ENCODE measurements at regions not wholly inside any gene's neighbourhood (a gene's known extent, or its start where the extent isn't known, plus 50 kb on each side); places are given as distances from the start of the nearest gene placed in this dataset.
A peak's percentile ranks its signal among the peaks of the same experiment; 100 is the strongest.

GRCh38 chr13:50071379-50071778 is 56.1 kb downstream of the KCNRG start:
- DNase-seq (ENCODE audit: insufficient read length, low spot score): no peak
- no peak for FAIRE-seq

DNA sequence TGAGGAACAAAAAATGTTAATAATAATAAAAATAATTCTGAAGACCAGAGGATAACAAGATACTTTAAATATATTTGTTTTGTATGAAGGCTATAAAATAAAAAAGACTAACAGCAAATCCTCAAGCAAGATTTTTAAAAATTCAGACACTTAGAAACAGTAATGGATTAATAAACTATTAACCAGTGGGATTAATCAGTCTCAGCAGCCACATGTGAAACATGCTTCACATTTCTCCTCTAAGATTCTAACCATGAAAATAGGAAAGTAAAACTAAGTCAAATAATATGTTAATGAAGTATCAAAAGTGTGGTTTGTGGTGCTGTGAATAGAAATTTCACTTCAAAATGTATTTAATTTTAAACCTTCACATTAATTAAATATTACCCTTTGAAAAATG is 57.4 kb downstream of the KCNRG start:
- no peak for DNase-seq (ENCODE audit: insufficient read length, low spot score)
- peak; percentile 83 for FAIRE-seq

DNA sequence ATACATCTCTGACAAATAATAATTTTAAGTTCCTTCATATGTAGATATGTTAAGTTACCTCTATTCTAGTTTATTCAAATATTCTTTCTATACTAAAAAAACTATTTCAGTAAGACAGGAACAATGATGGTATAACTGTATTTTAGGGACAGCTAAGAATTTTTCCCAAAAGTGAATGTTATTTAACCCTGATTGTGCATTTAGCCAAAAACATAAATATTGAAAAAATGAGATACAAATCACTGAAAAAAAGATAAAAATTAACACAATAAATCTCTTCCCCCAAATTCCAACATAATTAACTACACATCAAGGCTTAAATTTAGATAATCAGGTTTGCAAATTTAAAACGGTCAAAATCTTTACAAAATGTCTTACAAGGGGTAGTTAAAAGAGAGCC is 58.1 kb downstream of the KCNRG start:
- peak; percentile 23 for FAIRE-seq
- DNase-seq (ENCODE audit: insufficient read length, low spot score): no peak

- no peak for DNase-seq (ENCODE audit: insufficient read length, low spot score)
- peak; percentile 82 for FAIRE-seq
These were observed 59.6 kb downstream of the KCNRG start for GRCh38 chr13:50074843-50075242.

GRCh38 chr13:50075619-50076097 is 60.4 kb downstream of the KCNRG start:
- DNase-seq (ENCODE audit: insufficient read length, low spot score) (no peak), FAIRE-seq (peak; percentile 82)

- FAIRE-seq: peak; percentile 45
- no peak for DNase-seq (ENCODE audit: insufficient read length, low spot score)
These were observed 62.2 kb downstream of the KCNRG start for GRCh38 chr13:50077431-50077830.

DNA sequence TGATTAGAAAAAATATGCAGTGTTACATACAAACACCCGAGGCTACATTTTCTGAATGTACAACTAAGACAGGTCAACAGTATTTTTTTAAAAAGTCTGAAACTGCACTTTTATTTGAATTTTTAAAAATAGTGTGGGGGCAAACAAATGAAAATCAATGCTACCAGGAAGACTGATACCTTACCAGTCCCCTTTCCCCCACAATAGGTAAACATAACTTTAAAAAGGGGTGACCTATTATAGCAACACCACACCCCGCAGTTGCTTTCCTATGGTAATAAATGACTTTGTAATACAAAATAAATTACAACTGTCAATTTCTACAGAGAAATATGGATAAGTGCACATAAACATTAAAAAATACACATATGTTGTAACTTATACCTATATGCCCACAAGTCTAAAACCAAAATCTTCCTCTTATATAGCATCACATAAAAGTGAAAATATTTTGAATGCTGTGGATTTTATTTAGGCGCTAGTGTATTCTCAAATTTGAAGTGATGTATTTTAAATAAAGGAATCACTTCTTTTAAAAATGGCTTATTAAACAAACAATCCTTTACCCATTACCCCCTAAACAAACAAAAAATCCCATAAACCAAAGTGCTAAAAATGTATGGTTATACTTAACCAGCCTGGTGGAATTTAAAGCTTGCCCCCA is 63.1 kb downstream of the KCNRG start:
- FAIRE-seq (no peak), DNase-seq (ENCODE audit: insufficient read length, low spot score) (no peak)

GRCh38 chr13:50078895-50079654 is 63.8 kb downstream of the KCNRG start:
- peak; percentile 45 for FAIRE-seq
- DNase-seq (ENCODE audit: insufficient read length, low spot score): no peak

- FAIRE-seq (no peak), DNase-seq (ENCODE audit: insufficient read length, low spot score) (no peak)
These were observed 64.5 kb downstream of the KCNRG start for GRCh38 chr13:50079655-50080202.

GRCh38 chr13:50080203-50080910 is 65.1 kb downstream of the KCNRG start:
- FAIRE-seq (peak; percentile 39), DNase-seq (ENCODE audit: insufficient read length, low spot score) (no peak)

- DNase-seq (ENCODE audit: insufficient read length, low spot score): no peak
- peak; percentile 85 for FAIRE-seq
These were observed 65.9 kb downstream of the KCNRG start for GRCh38 chr13:50080911-50081678.

- DNase-seq (ENCODE audit: insufficient read length, low spot score) (peak; percentile 29), FAIRE-seq (peak; percentile 100)
These were observed 66.6 kb downstream of the KCNRG start for GRCh38 chr13:50081679-50082425.

GRCh38 chr13:50082426-50083281 is 67.4 kb downstream of the KCNRG start:
- FAIRE-seq: no peak

DNA sequence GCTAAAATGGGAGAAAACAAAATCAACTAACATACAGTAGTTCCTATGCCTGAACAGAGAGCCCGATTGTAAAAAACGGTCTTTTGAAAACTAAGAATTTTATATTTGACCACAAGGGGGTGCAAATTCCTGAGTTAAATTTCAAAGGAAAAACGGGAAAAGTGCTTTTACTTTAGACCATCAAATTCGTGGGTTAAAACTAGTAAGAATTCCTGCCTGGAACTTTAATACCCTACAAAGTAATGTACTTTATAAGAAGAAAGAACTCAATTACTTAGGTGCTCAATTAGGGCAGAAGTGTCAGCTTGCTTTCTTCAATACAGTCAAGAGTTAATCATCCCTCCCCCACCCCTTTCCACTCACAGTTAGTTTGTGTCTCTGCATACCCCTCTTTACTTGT is 69.8 kb downstream of the KCNRG start:
- DNase-seq (ENCODE audit: insufficient read length, low spot score) (no peak), FAIRE-seq (peak; percentile 53)

More at GRCh38 chr13:50082426-50083281, 67.4 kb downstream of the KCNRG start:
- peak; percentile 42 for DNase-seq (ENCODE audit: insufficient read length, low spot score)

GRCh38 chr13:50089633-50090032 is 74.4 kb downstream of the KCNRG start:
- DNase-seq (ENCODE audit: insufficient read length, low spot score) (no peak), FAIRE-seq (no peak)

GRCh38 chr13:50090211-50090610 is 75.0 kb downstream of the KCNRG start:
- no peak for DNase-seq (ENCODE audit: insufficient read length, low spot score)
- no peak for FAIRE-seq

DNA sequence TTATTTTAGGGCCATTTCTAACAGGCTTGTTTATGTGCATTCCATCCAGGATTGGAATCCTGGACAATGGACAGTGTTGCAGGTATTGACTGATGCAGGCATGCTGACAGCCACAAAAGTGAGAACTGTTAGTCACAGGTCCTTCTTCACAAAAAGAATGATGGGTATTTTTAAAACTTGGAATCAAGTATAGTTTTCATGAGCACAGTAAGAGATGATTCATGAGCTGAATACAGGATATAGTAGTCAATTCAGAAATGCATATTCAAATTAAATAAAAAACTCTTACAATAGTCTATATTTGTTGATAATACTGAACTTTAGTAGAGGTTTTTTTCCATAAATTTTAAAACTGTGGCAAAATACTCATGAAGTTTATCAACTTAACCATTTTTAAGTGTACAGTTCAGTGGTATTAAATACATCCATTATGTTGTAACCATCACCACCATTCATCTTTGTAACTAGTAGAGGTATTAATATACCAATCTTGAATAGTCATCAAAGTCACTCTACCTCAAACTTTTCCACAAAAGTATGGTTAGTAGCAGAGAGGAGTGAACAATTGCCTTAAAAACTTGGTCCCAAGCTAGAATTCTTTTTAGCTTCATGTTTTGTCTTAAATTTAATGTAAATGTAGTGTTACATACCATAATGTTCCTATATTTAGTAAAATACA is 79.5 kb downstream of the KCNRG start:
- FAIRE-seq (no peak), DNase-seq (ENCODE audit: insufficient read length, low spot score) (no peak)

DNA sequence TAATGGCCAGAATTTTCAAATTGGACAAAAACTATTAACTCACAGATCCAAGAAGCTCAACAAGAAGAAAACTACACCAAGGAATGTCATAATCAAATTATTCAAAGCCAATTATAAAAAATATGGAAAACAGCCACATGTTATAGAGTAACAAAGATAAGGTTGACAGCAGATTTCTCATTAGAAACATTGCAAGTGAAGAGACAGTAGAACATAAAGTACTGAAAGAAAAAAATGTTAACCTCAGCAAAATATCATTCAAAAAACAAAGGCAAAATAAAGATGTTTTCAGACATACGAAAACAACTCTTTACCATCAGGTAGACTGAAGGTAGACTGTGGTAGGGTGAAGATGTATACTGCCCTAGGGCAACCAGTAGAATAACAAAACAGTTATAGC is 83.4 kb downstream of the KCNRG start:
- DNase-seq (ENCODE audit: insufficient read length, low spot score): no peak
- peak; percentile 33 for FAIRE-seq
